ENCODE measurements at regions not wholly inside any gene's neighbourhood (a gene's known extent, or its start where the extent isn't known, plus 50 kb on each side); places are given as distances from the start of the nearest gene placed in this dataset.

GRCh38 chr12:108016022-108016564, 113.0 kb upstream of the WSCD2 start:
- DNase-seq (ENCODE audit: extremely low read depth, low read depth), result no peak
- H3K4me3 ChIP-seq (replicated peaks; ENCODE audit: low read depth, low read length), result no peak overlapping the region
- TF ChIP-seq, protein P1, sequence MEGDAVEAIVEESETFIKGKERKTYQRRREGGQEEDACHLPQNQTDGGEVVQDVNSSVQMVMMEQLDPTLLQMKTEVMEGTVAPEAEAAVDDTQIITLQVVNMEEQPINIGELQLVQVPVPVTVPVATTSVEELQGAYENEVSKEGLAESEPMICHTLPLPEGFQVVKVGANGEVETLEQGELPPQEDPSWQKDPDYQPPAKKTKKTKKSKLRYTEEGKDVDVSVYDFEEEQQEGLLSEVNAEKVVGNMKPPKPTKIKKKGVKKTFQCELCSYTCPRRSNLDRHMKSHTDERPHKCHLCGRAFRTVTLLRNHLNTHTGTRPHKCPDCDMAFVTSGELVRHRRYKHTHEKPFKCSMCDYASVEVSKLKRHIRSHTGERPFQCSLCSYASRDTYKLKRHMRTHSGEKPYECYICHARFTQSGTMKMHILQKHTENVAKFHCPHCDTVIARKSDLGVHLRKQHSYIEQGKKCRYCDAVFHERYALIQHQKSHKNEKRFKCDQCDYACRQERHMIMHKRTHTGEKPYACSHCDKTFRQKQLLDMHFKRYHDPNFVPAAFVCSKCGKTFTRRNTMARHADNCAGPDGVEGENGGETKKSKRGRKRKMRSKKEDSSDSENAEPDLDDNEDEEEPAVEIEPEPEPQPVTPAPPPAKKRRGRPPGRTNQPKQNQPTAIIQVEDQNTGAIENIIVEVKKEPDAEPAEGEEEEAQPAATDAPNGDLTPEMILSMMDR (IDR thresholded peaks at IDR 0.05; ENCODE audit: low read depth, low read length, missing control alignments), result no peak

DNA sequence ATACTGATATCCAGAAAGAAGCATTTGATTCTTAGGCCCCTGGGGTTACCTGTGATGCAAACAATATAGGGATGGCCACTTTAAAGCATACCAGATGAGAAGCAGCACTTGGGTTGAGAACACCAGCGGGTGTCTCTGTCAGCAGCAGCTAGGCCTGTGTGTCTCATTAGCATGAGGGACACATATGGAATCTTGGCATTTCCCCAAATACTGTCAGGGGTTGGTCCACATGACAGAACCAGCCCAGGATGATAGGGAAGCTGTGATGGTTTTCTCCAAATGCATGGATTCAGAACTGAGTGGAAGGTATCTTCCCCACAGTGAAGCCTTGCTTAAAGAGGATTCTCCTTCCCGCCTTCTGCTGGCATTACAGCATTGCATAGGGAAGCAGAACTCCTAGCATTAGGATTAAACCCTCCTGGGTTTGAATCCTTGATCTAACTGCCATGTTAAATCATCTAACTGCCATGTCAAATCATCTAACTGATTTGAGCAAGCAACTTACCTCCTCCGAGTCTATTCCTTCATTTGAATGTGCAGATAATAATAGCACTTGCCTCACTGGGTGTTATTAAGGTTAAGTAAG, 111.5 kb upstream of the WSCD2 start:
- TF ChIP-seq, protein P1 (IDR thresholded peaks at IDR 0.05; ENCODE audit: low read depth, low read length, missing control alignments), result no peak
- DNase-seq (ENCODE audit: extremely low read depth, low read depth), result no peak
- no peak overlapping the region for H3K4me3 ChIP-seq (replicated peaks; ENCODE audit: low read depth, low read length)

DNA sequence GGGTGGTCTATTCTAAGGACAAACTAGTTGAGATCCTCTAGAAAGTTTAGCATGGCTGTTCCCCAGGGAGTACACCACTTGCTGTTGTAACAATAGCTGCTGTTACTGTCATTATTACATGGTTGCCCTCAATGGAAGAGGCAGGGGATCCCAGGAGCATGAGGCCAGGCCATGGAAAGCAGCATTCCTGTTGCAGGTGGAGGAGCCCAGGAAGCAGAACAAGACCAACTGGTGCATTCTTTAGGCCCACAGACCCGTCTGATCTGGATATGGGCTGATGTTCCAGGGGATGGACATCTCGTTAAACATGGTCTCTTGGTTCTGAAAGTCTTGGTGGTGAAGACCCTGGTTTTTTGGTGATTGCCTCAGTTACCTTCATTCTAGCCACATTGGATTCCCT, 109.2 kb upstream of the WSCD2 start:
- no peak overlapping the region for H3K4me3 ChIP-seq (replicated peaks; ENCODE audit: low read depth, low read length)
- TF ChIP-seq, protein P1 (IDR thresholded peaks at IDR 0.05; ENCODE audit: low read depth, low read length, missing control alignments), result no peak
- DNase-seq (ENCODE audit: extremely low read depth, low read depth), result no peak

DNA sequence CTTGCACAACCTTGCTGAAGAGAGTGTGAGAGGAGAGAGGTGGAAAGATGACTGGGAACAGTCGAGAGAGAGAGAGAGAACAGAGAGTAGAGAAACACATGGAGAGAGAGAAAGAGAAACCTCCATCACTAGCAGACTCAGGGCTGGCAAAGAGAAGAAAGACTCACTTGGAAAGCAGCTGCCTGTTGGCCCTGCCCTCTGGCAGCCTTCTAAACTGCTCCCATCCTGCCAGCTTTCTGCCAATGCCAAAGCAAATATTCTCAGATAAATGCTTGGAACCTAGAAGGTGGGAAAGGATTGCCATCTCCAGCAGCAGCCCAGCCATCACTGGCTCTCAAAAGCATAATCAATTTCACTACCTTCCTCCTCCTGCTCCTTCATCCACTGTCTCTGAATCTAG, 107.9 kb upstream of the WSCD2 start:
- no peak for DNase-seq (ENCODE audit: extremely low read depth, low read depth)
- TF ChIP-seq, protein P1 (IDR thresholded peaks at IDR 0.05; ENCODE audit: low read depth, low read length, missing control alignments), result no peak
- H3K4me3 ChIP-seq (replicated peaks; ENCODE audit: low read depth, low read length), result no peak overlapping the region

DNA sequence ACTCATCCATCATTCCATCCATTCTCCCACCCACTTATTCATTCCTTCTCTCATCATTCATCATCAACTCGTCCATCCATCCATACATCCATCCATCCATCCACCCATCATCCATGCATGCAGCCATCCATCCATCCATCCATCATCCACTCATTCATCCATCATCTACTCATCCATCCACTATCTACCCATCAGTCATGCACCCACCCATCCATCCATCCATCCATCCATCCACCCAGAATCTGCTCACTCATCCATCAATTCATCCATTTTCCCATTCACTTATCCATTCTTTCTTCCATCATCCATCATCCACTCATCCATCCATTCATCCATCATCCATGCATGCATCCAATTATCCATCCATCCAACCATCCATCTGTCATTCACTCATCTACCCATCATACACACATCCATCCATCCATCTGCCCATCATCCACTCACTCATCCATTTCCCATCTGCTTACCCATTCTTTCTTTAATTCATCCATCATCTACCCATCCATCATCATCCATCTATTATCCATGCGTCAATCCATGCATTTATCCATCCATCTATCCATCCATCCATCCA, 107.1 kb upstream of the WSCD2 start:
- TF ChIP-seq, protein P1 (IDR thresholded peaks at IDR 0.05; ENCODE audit: low read depth, low read length, missing control alignments), result no peak
- H3K4me3 ChIP-seq (replicated peaks; ENCODE audit: low read depth, low read length), result no peak overlapping the region
- no peak for DNase-seq (ENCODE audit: extremely low read depth, low read depth)

DNA sequence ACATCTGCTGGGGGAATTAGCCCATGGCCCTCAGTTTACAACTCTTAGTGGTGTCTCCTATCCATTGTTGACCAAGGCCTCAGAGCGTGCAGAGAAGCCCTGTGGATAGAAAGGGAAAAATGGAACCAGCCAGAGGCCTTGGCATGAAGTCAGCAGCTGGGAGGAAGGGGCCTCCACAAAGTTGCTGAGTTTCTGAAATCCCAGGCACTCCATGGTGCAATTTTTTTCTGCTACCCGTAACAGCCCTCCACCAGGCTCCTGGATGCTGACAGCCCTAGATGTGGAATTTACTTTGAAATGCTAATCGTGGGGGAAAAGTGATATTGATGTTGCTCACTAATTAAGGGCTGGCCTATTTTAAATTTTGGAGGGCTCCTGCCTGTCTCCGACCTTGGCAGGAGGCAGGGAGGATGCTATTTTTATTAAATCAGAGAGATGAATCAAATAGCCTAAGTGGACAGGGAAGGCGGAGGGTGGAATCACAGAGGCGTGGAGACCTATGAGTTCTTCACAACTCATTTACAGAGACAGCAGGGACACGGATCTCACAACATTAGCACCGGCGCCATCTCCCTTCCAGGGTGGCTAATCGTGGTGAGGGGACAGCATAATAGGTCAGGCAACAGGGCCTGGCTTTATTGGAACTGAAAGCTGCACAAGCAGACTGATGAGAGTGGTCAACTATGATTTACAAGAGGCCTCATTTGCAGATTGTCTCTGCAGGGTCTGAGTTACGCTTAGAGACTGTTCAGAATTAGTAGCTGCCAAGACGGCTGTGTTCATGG, 99.8 kb upstream of the WSCD2 start:
- H3K4me3 ChIP-seq (replicated peaks; ENCODE audit: low read depth, low read length), result no peak overlapping the region
- no peak for DNase-seq (ENCODE audit: extremely low read depth, low read depth)
- TF ChIP-seq, protein P1 (IDR thresholded peaks at IDR 0.05; ENCODE audit: low read depth, low read length, missing control alignments), result no peak

Measured in HFF-Myc (cell line).